Sigmoid colon (tissue), 6 donors: ENCODE measurements at regions not wholly inside any gene's neighbourhood (a gene's known extent, or its start where the extent isn't known, plus 50 kb on each side); places are given as distances from the start of the nearest gene placed in this dataset.
A peak's percentile ranks its signal among the peaks of the same experiment; 100 is the strongest.

Experiments
- DNase-seq: peaks from one replicate; pipeline ENCODE4 v3.0.0-alpha.2; 2019
- H3K27ac ChIP-seq, 4 donors: fragments of 200-600 bp; sonication (generic); one replicate each; pipeline ENCODE4 v1.5.1; 2016 to 2019; ENCODE audit warnings: mild to moderate bottlenecking in 1 of 4
- H3K27me3 ChIP-seq, 3 donors: fragments of 200-600 bp; sonication (generic); one replicate each; pipeline ENCODE4 v1.5.1; 2019; ENCODE audit warnings: mild to moderate bottlenecking in 1 of 3
- H3K36me3 ChIP-seq, 4 donors: fragments of 200-600 bp; sonication (generic); one replicate each; pipeline ENCODE4 v1.5.1; 2016 to 2019
- H3K4me1 ChIP-seq, 4 donors: fragments of 200-600 bp; sonication (generic); one replicate each; pipeline ENCODE4 v1.5.1; 2017 to 2019
- H3K4me3 ChIP-seq, 4 donors: fragments of 200-600 bp; sonication (generic); one replicate each; pipeline ENCODE4 v1.5.1; 2017 to 2019; ENCODE audit warnings: mild to moderate bottlenecking in 2 of 4, moderate library complexity in 1 of 4
- H3K9me3 ChIP-seq, 4 donors: fragments of 200-600 bp in 3 of 4; sonication (generic) in 3 of 4; one replicate each; pipeline versions ENCODE4 v1.5.1 to v1.6.1; 2013 to 2019
- CTCF ChIP-seq, 4 experiments: fragments of 450-650 bp in 3 of 4; fragments of 200-600 bp in 1 of 4; IDR thresholded peaks; one replicate each; pipeline ENCODE4 v1.5.1; 2016 to 2019; ENCODE audit warnings: antibody characterized with exemption in 4 of 4, mild to moderate bottlenecking in 3 of 4, moderate library complexity in 2 of 4
- EP300 ChIP-seq, 4 donors: sonication (generic); formaldehyde crosslinking; IDR thresholded peaks; one replicate each; pipeline ENCODE4 v1.6.1; 2017; ENCODE audit warnings: antibody characterized with exemption in 4 of 4
- POLR2A ChIP-seq, 2 donors: fragments of 450-650 bp; IDR thresholded peaks; one replicate each; pipeline ENCODE4 v1.6.1; 2016; ENCODE audit warnings: antibody characterized with exemption in 2 of 2, mild to moderate bottlenecking in 2 of 2, moderate library complexity in 2 of 2
- POLR2AphosphoS5 ChIP-seq, 4 donors: sonication (generic); formaldehyde crosslinking; IDR thresholded peaks; one replicate each; pipeline ENCODE4 v1.6.1; 2017; ENCODE audit warnings: antibody characterized with exemption in 4 of 4
- WGBS, 2 donors: extraction: QIAGEN DNeasy Blood & Tissue Kit; methylation state at CpG; one replicate each; pipeline ENCODE4 v1.1.7; 2013; 5-methylcytosine and 5-hydroxymethylcytosine counted together
- intact Hi-C: fragments of 100-400 bp; cut with DNase I; formaldehyde crosslinking; loops from one replicate; pipeline ENCODE4 v1.15.1; 2023
- donor health status: healthy with polysubstance abuse.
- donor health status: healthy.

GRCh38 chr2:128736689-128737545 lies 418.2 kb upstream of the HS6ST1 start:
- 35 to 36% methylated on average over 71 of the region's 71 CpGs for WGBS, 2 donors
- peak; percentile 86 for DNase-seq
- H3K36me3 ChIP-seq = no peaks in the 10 kb centered on the region
- no peaks in the 10 kb centered on the region for H3K9me3 ChIP-seq
- TF ChIP-seq POLR2AphosphoS5 (IDR thresholded peaks at IDR 0.05) (no peak), CTCF (IDR thresholded peaks at IDR 0.05) (peak; percentile 66 to 99 (median 86))
- intact Hi-C loops = loop anchor here (2.0 kb wide), 2 partner anchors 660 to 1112 kb away; no protein-coding TSS in a partner anchor
- H3K27ac ChIP-seq = no peak overlapping the region
- peak overlapping the region; percentile 12 to 48 (median 34) for H3K4me3 ChIP-seq
- peaks cover 0 to 22% (median 18%) of the 10 kb centered on the region in 4 donors for H3K4me1 ChIP-seq
- no peaks in the 10 kb centered on the region for H3K27me3 ChIP-seq

GRCh38 chr2:128737546-128737826 lies 418.8 kb upstream of the HS6ST1 start:
- 89 to 94% methylated on average over 7 of the region's 7 CpGs for WGBS, 2 donors
- Histone ChIP-seq H3K36me3 (no peaks in the 10 kb centered on the region), H3K4me1 (peaks cover 0 to 22% (median 18%) of the 10 kb centered on the region in 4 donors), H3K27me3 (no peaks in the 10 kb centered on the region), H3K27ac (no peak overlapping the region), H3K9me3 (no peaks in the 10 kb centered on the region), H3K4me3 (no peak overlapping the region)
- intact Hi-C loops = loop anchor here (2.0 kb wide), 2 partner anchors 659 to 1111 kb away; no protein-coding TSS in a partner anchor
- no peak for DNase-seq
- TF ChIP-seq CTCF (IDR thresholded peaks at IDR 0.05) (no peak), POLR2AphosphoS5 (IDR thresholded peaks at IDR 0.05) (no peak), EP300 (IDR thresholded peaks at IDR 0.05) (no peak)

GRCh38 chr2:128738446-128739110 lies 419.9 kb upstream of the HS6ST1 start:
- Histone ChIP-seq H3K27ac (no peak overlapping the region), H3K36me3 (no peaks in the 10 kb centered on the region), H3K27me3 (no peaks in the 10 kb centered on the region), H3K4me1 (peaks cover 0 to 22% (median 17%) of the 10 kb centered on the region in 4 donors), H3K9me3 (no peaks in the 10 kb centered on the region), H3K4me3 (no peak overlapping the region)
- no peak for DNase-seq
- TF ChIP-seq CTCF (IDR thresholded peaks at IDR 0.05) (no peak), EP300 (IDR thresholded peaks at IDR 0.05) (no peak), POLR2AphosphoS5 (IDR thresholded peaks at IDR 0.05) (no peak), POLR2A (IDR thresholded peaks at IDR 0.05) (no peak)
- WGBS, 2 donors = 84% methylated on average over 8 of the region's 8 CpGs
- intact Hi-C loops = no loop called here

- intact Hi-C loops = no loop called here
- no peak overlapping the region for H3K27ac ChIP-seq
Observed at GRCh38 chr2:128742467-128742866, 423.8 kb upstream of the HS6ST1 start.

More at GRCh38 chr2:128742467-128742866, 423.8 kb upstream of the HS6ST1 start:
- 61 to 84% methylated on average over 3 of the region's 3 CpGs for WGBS, 2 donors
- no peaks in the 10 kb centered on the region for H3K4me1 ChIP-seq
- DNase-seq = no peak
- TF ChIP-seq EP300 (IDR thresholded peaks at IDR 0.05) = no peak
- no peak for TF ChIP-seq POLR2A (IDR thresholded peaks at IDR 0.05)
- TF ChIP-seq POLR2AphosphoS5 (IDR thresholded peaks at IDR 0.05) = no peak
- no peak for TF ChIP-seq CTCF (IDR thresholded peaks at IDR 0.05)
- no peaks in the 10 kb centered on the region for H3K36me3 ChIP-seq
- no peaks in the 10 kb centered on the region for H3K27me3 ChIP-seq
- no peaks in the 10 kb centered on the region for H3K9me3 ChIP-seq
- H3K4me3 ChIP-seq = no peak overlapping the region
